Lung (tissue), 11 donors: ENCODE measurements at regions not wholly inside any gene's neighbourhood (a gene's known extent, or its start where the extent isn't known, plus 50 kb on each side); places are given as distances from the start of the nearest gene placed in this dataset.
"Not testable (repeated sequence)": the region's sequence is repeated elsewhere in the genome, so short reads cannot be mapped to it uniquely, and the experiment has no call there.

ENCODE experiments used
- ATAC-seq: fragments of 200-7000 bp; cut with Tn5 transposase; one replicate; pipeline ENCODE4 v1.9.1; 2020; ENCODE audit warnings: moderate number of reproducible peaks; ENCODE audit not compliant: insufficient read depth, low FRiP score
- DNase-seq, 3 donors: peaks; one replicate each; pipeline ENCODE4 v3.0.0-alpha.2; 2013 to 2017
- H3K27ac ChIP-seq, 2 donors: one replicate each; pipeline ENCODE4 v1.5.1; 2013; ENCODE audit warnings: mild to moderate bottlenecking in 2 of 2, moderate library complexity in 2 of 2, control low read depth in 1 of 2, inconsistent platforms in 1 of 2, low read depth in 1 of 2, low read length in 1 of 2
- H3K27me3 ChIP-seq, 3 donors: one replicate each; pipeline ENCODE4 v1.5.1; 2013; ENCODE audit warnings: low read length in 2 of 3; ENCODE audit not compliant: control insufficient read depth in 3 of 3, insufficient read depth in 3 of 3
- H3K36me3 ChIP-seq, 4 donors: one replicate each; pipeline ENCODE4 v1.5.1; 2013; ENCODE audit warnings: low read length in 4 of 4, mild to moderate bottlenecking in 1 of 4, moderate library complexity in 1 of 4; ENCODE audit not compliant: control insufficient read depth in 4 of 4, insufficient read depth in 4 of 4
- H3K4me1 ChIP-seq, 5 donors: one replicate each; pipeline ENCODE4 v1.5.1; 2013; ENCODE audit warnings: low read length in 5 of 5, mild to moderate bottlenecking in 2 of 5, moderate library complexity in 1 of 5; ENCODE audit not compliant: control insufficient read depth in 5 of 5, insufficient read depth in 5 of 5
- H3K4me3 ChIP-seq: one replicate; pipeline ENCODE4 v1.5.1; 2013; ENCODE audit warnings: mild to moderate bottlenecking, control low read depth, moderate library complexity
- H3K9ac ChIP-seq, 2 donors: one replicate each; pipeline ENCODE4 v1.5.1; 2013; ENCODE audit warnings: low read length in 2 of 2, control low read depth in 1 of 2; ENCODE audit not compliant: insufficient read depth in 1 of 2
- H3K9me3 ChIP-seq, 4 donors: one replicate each; pipeline ENCODE4 v1.5.1; 2013; ENCODE audit warnings: low read length in 3 of 4, mild to moderate bottlenecking in 1 of 4, moderate library complexity in 1 of 4; ENCODE audit not compliant: control insufficient read depth in 4 of 4, insufficient read depth in 3 of 4
- WGBS, 2 donors: extraction: QIAGEN DNeasy Blood & Tissue Kit; methylation state at CpG; one replicate each; pipeline ENCODE4 v1.1.7; 2013; 5-methylcytosine and 5-hydroxymethylcytosine counted together
- TF ChIP-seq, protein P1 (sequence below): IDR thresholded peaks from 2 replicates; pipeline ENCODE4 v1.5.1; 2012; ENCODE audit warnings: mild to moderate bottlenecking; ENCODE audit errors: control extremely low read depth, extremely low read depth
- donor health status: control.
- donor health status: control.
- donor health status: Bipolar disorder and iron deficiency.
- donor health status: healthy.
- donor health status: DM: yes; HTN: yes; CAD: no.

- H3K9me3 ChIP-seq, result peaks cover 0 to 6% (median 0%) of the 10 kb centered on the region in 4 donors
- no peak overlapping the region for H3K4me3 ChIP-seq
- TF ChIP-seq, protein P1, sequence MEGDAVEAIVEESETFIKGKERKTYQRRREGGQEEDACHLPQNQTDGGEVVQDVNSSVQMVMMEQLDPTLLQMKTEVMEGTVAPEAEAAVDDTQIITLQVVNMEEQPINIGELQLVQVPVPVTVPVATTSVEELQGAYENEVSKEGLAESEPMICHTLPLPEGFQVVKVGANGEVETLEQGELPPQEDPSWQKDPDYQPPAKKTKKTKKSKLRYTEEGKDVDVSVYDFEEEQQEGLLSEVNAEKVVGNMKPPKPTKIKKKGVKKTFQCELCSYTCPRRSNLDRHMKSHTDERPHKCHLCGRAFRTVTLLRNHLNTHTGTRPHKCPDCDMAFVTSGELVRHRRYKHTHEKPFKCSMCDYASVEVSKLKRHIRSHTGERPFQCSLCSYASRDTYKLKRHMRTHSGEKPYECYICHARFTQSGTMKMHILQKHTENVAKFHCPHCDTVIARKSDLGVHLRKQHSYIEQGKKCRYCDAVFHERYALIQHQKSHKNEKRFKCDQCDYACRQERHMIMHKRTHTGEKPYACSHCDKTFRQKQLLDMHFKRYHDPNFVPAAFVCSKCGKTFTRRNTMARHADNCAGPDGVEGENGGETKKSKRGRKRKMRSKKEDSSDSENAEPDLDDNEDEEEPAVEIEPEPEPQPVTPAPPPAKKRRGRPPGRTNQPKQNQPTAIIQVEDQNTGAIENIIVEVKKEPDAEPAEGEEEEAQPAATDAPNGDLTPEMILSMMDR, result no peak
- H3K9ac ChIP-seq, result peak overlapping the region in 1 of 2 donors; percentile 46
- H3K4me1 ChIP-seq, result peaks cover 0 to 40% (median 20%) of the 10 kb centered on the region in 5 donors
- H3K36me3 ChIP-seq, result no peaks in the 10 kb centered on the region
- H3K27me3 ChIP-seq, result no peaks in the 10 kb centered on the region
- H3K27ac ChIP-seq, result peak overlapping the region in 1 of 2 donors; percentile 43
- DNase-seq (peak in 2 of 3 donors; percentile 80 to 87), ATAC-seq (no peak)
- 68 to 80% methylated on average over 7 of the region's 7 CpGs for WGBS, 2 donors
These were observed 135.1 kb downstream of the TMEM30B start for GRCh38 chr14:61145903-61146481.

- no peak overlapping the region for H3K9ac ChIP-seq
- H3K4me3 ChIP-seq, result no peak overlapping the region
- peaks cover 0 to 6% (median 0%) of the 10 kb centered on the region in 4 donors for H3K9me3 ChIP-seq
- peak overlapping the region; percentile 17 to 43 for H3K27ac ChIP-seq
- no peaks in the 10 kb centered on the region for H3K27me3 ChIP-seq
- peaks cover 0 to 40% (median 20%) of the 10 kb centered on the region in 5 donors for H3K4me1 ChIP-seq
- ATAC-seq, result peak; percentile 29
- peak; percentile 90 to 99 (median 99) for DNase-seq
- H3K36me3 ChIP-seq, result no peaks in the 10 kb centered on the region
- 58 to 73% methylated on average over 8 of the region's 8 CpGs for WGBS, 2 donors
- TF ChIP-seq, protein P1, result no peak
These were observed 135.9 kb downstream of the TMEM30B start for GRCh38 chr14:61145034-61145902.

GRCh38 chr14:61144117-61145033 is 136.8 kb downstream of the TMEM30B start:
- DNase-seq, H3K9me3 ChIP-seq, H3K9ac ChIP-seq, H3K27ac ChIP-seq, H3K27me3 ChIP-seq, H3K36me3 ChIP-seq, ATAC-seq, H3K4me3 ChIP-seq: not testable (repeated sequence)
- peaks cover 0 to 40% (median 20%) of the 10 kb centered on the region in 5 donors for H3K4me1 ChIP-seq
- 95 to 96% methylated on average over 7 of the region's 7 CpGs for WGBS, 2 donors
